Skin epidermis (tissue), 12 donors: ENCODE measurements at regions not wholly inside any gene's neighbourhood (a gene's known extent, or its start where the extent isn't known, plus 50 kb on each side); places are given as distances from the start of the nearest gene placed in this dataset.
"Not testable (repeated sequence)": the region's sequence is repeated elsewhere in the genome, so short reads cannot be mapped to it uniquely, and the experiment has no call there.

Source experiments
- H3K27ac ChIP-seq, 21 experiments: fragments of 200-600 bp; sonication (generic) in 11 of 21; one replicate each; pipeline ENCODE4 v1.5.0; 2020; ENCODE audit warnings: mild to moderate bottlenecking in 3 of 21, inconsistent platforms in 2 of 21, moderate library complexity in 2 of 21
- H3K4me3 ChIP-seq, 7 experiments: fragments of 200-600 bp; sonication (generic) in 2 of 7; one replicate each; pipeline ENCODE4 v1.5.0; 2020; ENCODE audit warnings: inconsistent platforms in 2 of 7, mild to moderate bottlenecking in 2 of 7, moderate library complexity in 1 of 7

- no peak overlapping the region for H3K4me3 ChIP-seq
- H3K27ac ChIP-seq, result no peak overlapping the region
These were observed 65.3 kb downstream of the GADD45G start for GRCh38 chr9:89670114-89670513.

- H3K27ac ChIP-seq, result no peak overlapping the region
- no peak overlapping the region for H3K4me3 ChIP-seq
These were observed 66.1 kb downstream of the GADD45G start for GRCh38 chr9:89670801-89671434.

GRCh38 chr9:89674667-89675057 is 69.8 kb downstream of the GADD45G start:
- Histone ChIP-seq H3K4me3 (no peak overlapping the region), H3K27ac (no peak overlapping the region)

GRCh38 chr9:89675058-89675742 is 70.4 kb downstream of the GADD45G start:
- H3K27ac ChIP-seq, result no peak overlapping the region

GRCh38 chr9:89676281-89676680 is 71.5 kb downstream of the GADD45G start:
- H3K27ac ChIP-seq, result no peak overlapping the region

More at GRCh38 chr9:89675058-89675742, 70.4 kb downstream of the GADD45G start:
- no peak overlapping the region for H3K4me3 ChIP-seq

GRCh38 chr9:89677702-89678395 is 73.0 kb downstream of the GADD45G start:
- H3K4me3 ChIP-seq, result no peak overlapping the region
- H3K27ac ChIP-seq, result no peak overlapping the region

More at GRCh38 chr9:89676281-89676680, 71.5 kb downstream of the GADD45G start:
- no peak overlapping the region for H3K4me3 ChIP-seq

DNA sequence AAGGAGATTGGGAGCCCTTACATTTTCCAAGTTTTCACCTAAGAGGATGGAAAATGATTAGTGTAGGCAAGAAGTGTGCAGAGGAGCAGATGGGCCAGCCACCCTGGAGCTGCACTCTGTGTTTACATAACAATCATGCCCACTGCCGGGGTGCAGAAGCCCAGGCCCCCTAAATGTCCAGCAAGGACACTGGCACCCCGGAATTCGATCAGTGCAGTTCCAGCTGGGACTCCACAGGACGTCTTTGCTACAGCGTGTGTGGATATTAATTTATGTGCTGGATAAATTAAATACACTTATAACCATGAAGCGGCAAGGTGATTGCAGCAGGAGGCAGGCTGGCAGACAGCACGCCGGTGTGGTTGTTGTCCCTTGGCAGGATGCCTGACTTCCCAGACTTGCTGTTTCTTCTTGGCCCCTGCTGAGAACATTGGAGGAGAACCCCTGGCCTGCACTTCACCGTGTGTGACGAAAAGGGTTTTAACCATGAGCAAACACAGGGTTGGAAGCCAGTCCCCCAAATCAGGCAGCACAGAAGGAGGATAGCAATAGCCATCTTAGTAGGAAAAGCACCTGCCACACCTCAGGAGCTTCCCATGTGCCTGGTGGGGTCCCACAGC is 73.7 kb downstream of the GADD45G start:
- Histone ChIP-seq H3K4me3 (no peak overlapping the region), H3K27ac (no peak overlapping the region)

GRCh38 chr9:89679016-89679415 is 74.2 kb downstream of the GADD45G start:
- Histone ChIP-seq H3K27ac (no peak overlapping the region), H3K4me3 (no peak overlapping the region)

- Histone ChIP-seq H3K27ac (no peak overlapping the region), H3K4me3 (no peak overlapping the region)
These were observed 74.8 kb downstream of the GADD45G start for GRCh38 chr9:89679581-89679980.

GRCh38 chr9:89680547-89681467 is 76.0 kb downstream of the GADD45G start:
- H3K27ac ChIP-seq, result no peak overlapping the region
- H3K4me3 ChIP-seq, result no peak overlapping the region

DNA sequence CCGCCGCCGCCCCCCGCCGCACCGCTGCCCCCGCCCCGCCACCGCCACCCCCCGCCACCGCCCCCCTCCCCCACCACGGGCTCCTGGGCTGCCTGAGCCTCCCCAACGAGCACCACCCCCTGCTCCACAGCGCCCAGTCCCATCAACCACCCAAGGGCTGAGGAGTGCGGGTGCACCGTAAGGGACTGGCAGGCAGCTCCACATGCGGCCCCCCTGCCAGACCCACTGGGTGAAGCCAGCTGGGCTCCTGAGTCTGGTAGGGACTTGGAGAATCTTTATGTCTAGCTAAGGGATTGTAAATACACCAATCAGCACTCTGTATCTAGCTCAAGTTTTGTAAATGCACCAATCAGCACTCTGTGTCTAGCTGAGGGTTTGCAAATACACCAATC is 76.7 kb downstream of the GADD45G start:
- H3K27ac ChIP-seq, H3K4me3 ChIP-seq: not testable (repeated sequence)

- no peak overlapping the region for H3K4me3 ChIP-seq
- H3K27ac ChIP-seq, result no peak overlapping the region
These were observed 78.8 kb downstream of the GADD45G start for GRCh38 chr9:89683626-89684025.

DNA sequence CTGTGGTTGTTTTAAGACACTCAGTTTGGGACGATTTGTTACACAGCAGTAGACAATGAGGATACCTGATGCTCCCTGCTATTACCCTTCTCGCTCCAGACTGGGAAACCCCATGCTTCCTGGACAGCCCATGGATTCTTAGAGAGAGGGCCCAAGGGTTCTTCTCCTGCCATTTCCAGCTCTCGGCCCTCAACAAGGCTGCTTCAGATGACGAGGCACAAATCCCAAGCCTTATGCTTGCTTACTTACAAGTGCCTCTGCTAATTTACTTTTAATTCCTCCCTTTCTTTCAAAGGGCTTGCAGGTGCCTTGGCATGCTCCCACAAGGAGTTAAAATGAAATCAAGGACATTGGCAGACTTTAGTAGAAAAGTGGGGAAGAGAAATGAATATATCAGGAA is 79.4 kb downstream of the GADD45G start:
- H3K27ac ChIP-seq, result no peak overlapping the region
- H3K4me3 ChIP-seq, result no peak overlapping the region

GRCh38 chr9:89684912-89685636 is 80.3 kb downstream of the GADD45G start:
- peak overlapping the region in 1 of 21 experiments; percentile 35 for H3K27ac ChIP-seq

DNA sequence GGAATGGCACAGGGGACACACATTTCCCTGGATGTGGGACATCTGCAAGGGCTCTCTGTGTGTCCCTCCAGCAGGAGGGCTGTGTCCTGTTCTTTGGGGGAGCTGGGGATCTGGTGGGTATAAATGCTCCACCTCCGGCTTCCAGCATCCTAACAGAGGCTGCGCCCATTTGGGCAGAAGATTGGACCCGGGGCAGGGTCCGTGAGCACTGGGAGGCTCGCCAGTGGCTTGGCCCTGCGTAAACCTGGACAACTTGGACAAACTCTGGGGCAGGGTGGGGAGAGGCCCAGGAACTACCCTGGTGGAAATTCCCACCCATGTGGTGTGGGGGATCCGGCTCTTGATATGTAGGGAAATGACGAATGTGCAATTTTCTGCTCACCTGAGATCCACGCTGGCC is 80.9 kb downstream of the GADD45G start:
- Histone ChIP-seq H3K27ac (peak overlapping the region in 2 of 21 experiments; percentile 10 to 35), H3K4me3 (no peak overlapping the region)

More at GRCh38 chr9:89684912-89685636, 80.3 kb downstream of the GADD45G start:
- H3K4me3 ChIP-seq, result no peak overlapping the region

DNA sequence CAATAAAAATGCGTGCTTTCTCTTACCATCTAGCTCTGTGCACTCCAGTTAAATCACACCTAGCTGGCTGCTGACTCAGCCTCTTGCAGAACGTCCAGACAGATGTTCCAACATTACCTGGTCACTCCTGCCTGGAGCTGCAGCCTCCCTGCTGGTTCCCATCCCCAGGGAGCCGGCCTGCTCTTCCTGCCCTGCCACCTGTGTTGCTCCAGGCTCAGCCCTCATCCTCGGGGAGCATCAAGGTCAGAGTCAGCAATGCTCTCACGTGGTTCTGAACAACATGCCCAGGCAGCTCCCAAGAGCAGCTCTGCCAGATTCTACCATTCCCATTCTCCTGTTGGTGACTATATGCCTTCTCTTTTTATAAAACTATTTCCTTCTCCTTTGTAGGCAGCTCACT is 81.3 kb downstream of the GADD45G start:
- peak overlapping the region in 1 of 21 experiments; percentile 62 for H3K27ac ChIP-seq
- H3K4me3 ChIP-seq, result no peak overlapping the region

DNA sequence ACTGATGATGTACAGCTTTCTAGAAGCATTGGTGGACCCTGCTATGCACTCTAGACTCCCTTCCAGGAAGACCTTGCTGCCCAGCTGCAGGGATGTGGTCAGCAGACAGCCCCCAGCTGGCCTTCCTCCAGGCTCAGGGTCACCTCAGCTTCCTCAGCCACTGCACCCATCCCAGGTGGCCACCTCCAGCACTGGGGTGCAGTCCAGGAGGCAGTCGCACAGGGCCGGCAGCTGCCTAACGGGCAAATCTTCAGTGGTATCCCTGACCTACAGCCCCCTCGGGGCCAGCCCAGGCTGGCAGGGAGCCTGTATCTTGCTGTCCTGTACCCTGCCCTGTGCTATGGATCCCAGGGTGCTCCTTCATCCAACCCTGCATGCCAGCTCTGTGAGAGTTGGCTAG is 81.8 kb downstream of the GADD45G start:
- Histone ChIP-seq H3K4me3 (no peak overlapping the region), H3K27ac (peak overlapping the region in 2 of 21 experiments; percentile 21 to 62)

DNA sequence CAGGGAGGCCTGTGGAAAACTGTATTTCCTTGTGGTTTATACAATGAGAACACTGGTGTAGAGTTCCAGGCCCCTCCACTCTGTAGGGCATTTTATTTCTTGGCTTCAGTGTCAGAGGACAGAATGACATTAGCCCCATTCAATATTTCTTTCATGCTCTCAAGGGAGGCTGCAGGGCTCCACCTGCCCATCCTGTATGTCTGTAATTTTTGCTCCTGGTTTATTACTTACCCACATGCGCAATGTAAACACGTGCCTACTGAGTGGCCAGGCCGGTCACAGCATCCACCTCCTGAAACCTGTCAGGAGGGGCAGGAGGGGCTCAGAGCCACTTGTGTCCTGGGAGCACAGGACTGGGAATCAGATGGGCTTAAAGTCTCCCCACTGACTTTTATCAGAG is 82.4 kb downstream of the GADD45G start:
- Histone ChIP-seq H3K4me3 (no peak overlapping the region), H3K27ac (no peak overlapping the region)

DNA sequence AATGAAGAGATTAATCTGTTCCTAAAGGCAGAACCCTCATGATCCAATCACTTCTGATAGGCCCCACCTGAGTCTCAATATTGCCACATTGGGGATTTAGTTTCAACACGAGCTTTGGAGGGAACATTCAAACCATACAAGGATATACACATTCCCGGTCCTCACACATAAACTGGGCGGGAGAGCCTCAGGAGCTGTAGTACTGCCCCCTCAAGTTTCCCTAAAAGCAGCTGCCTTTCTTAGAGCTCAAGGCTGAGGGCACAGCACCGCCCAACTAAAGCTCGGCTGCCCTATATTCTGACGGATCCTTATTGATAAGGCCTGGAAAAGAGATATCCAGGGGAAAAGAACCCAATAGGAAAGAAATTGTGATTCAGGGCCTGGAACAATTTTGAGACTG is 83.0 kb downstream of the GADD45G start:
- no peak overlapping the region for H3K4me3 ChIP-seq
- H3K27ac ChIP-seq, result no peak overlapping the region
